ENCODE measurements at regions not wholly inside any gene's neighbourhood (a gene's known extent, or its start where the extent isn't known, plus 50 kb on each side); places are given as distances from the start of the nearest gene placed in this dataset.

GRCh38 chr3:178019645-178020044 is 516.6 kb upstream of the KCNMB2 start:
- no peak for TF ChIP-seq POLR2AphosphoS5 (IDR thresholded peaks at IDR 0.05; ENCODE audit: borderline replicate concordance, low read depth, low read length)
- TF ChIP-seq EZH2 (IDR thresholded peaks at IDR 0.05) = no peak

All from SK-N-MC (cell line).